ENCODE measurements at regions not wholly inside any gene's neighbourhood (a gene's known extent, or its start where the extent isn't known, plus 50 kb on each side); places are given as distances from the start of the nearest gene placed in this dataset.

- H3K79me1 ChIP-seq (ENCODE audit: low read depth in 1 of 2, low read length in 2 of 2) = no peaks in the 10 kb centered on the region
- H3K36me3 ChIP-seq (ENCODE audit: control insufficient read depth, insufficient read depth, low read length) = no peaks in the 10 kb centered on the region
- H4K5ac ChIP-seq (ENCODE audit: low read depth, low read length) = no peak overlapping the region
- ChIA-PET POLR2A (ENCODE audit: unreplicated experiment) (no interaction called here), CTCF (no interaction called here)
- no peak overlapping the region for H2AK9ac ChIP-seq (replicated peaks; ENCODE audit: low read depth, low read length, poor library complexity)
- no CpG with 5 or more reads among the region's 3 CpGs for WGBS, 2 experiments (ENCODE audit: extremely low coverage in 2 of 2, insufficient read length in 1 of 2)
- no peak overlapping the region for H2BK120ac ChIP-seq (ENCODE audit: low read depth, low read length)
- in situ Hi-C loops (cut with MboI; ENCODE audit: low sequenced_read_pairs) (no loop called here), dilution Hi-C loops (cut with HindIII; ENCODE audit: low sequenced_read_pairs, unreplicated experiment) (no loop called here), intact Hi-C loops (cut with micrococcal nuclease) (no loop called here)
- no peak overlapping the region for H2AFZ ChIP-seq (replicated peaks; ENCODE audit: low read length, poor library complexity)
- H4K91ac ChIP-seq (ENCODE audit: insufficient read depth, low read depth, low read length) = no peak overlapping the region
- H3K4me3 ChIP-seq (ENCODE audit: insufficient read depth, low read depth, low read length) = no peak overlapping the region
- no peak overlapping the region for H4K8ac ChIP-seq (ENCODE audit: low read depth in 2 of 2, low read length in 2 of 2)
- H3K4me2 ChIP-seq (ENCODE audit: low read depth, low read length) = no peak overlapping the region
- no peak overlapping the region for H3K23ac ChIP-seq (ENCODE audit: low read depth, low read length)
- no peaks in the 10 kb centered on the region for H4K20me1 ChIP-seq (ENCODE audit: insufficient read depth, low read length)
- no peak overlapping the region for H3K14ac ChIP-seq (replicated peaks; ENCODE audit: low read depth, low read length)
- no peak overlapping the region for H2AK5ac ChIP-seq (ENCODE audit: low read depth, low read length)
- no peak overlapping the region for H3K18ac ChIP-seq (ENCODE audit: low read depth, low read length)
- no peaks in the 10 kb centered on the region for H3K27me3 ChIP-seq (ENCODE audit: control insufficient read depth, insufficient read depth, low read length)
- no TSS peak for BruUV-seq (replicated peaks)
- no peak overlapping the region for H3K27ac ChIP-seq (ENCODE audit: insufficient read depth, low read length)
- no peak for DNase-seq
- H3K9ac ChIP-seq (ENCODE audit: low read depth, low read length) = no peak overlapping the region
- no peak for TF ChIP-seq RCOR1 (IDR thresholded peaks at IDR 0.05; ENCODE audit: insufficient replicate concordance, low read length)
- TF ChIP-seq RAD21 (IDR thresholded peaks at IDR 0.05; ENCODE audit: low read length) = no peak
- TF ChIP-seq RFX5 (IDR thresholded peaks at IDR 0.05; ENCODE audit: low read depth, low read length) = no peak
- TF ChIP-seq BHLHE40 (IDR thresholded peaks at IDR 0.05; ENCODE audit: low read depth, low read length) = no peak
- no peak for TF ChIP-seq CTCF (conservative IDR thresholded peaks at IDR 0.05; ENCODE audit: low read depth, low read length)
- H3K9me1 ChIP-seq (ENCODE audit: insufficient read depth, low read length) = no peaks in the 10 kb centered on the region
- no peak overlapping the region for H2BK20ac ChIP-seq (ENCODE audit: low read depth, low read length)
- H3K9me3 ChIP-seq (ENCODE audit: control insufficient read depth, insufficient read depth, low read length) = no peaks in the 10 kb centered on the region
- H2BK15ac ChIP-seq (ENCODE audit: low read depth, low read length) = no peak overlapping the region
- no peak for ATAC-seq (ENCODE audit: low read depth)
- no peak overlapping the region for H3K56ac ChIP-seq (ENCODE audit: extremely low read depth, insufficient read depth, low read length)
- no peak overlapping the region for H2BK5ac ChIP-seq (ENCODE audit: low read depth, low read length, poor library complexity, severe bottlenecking)
- H3K4ac ChIP-seq (ENCODE audit: low read depth, low read length) = no peak overlapping the region
- H3K4me1 ChIP-seq (ENCODE audit: control insufficient read depth, insufficient read depth, low read length) = no peaks in the 10 kb centered on the region
Observed at GRCh38 chr1:65626003-65626402, 166.7 kb upstream of the PDE4B start.
